GM18511 (cell line): ENCODE measurements at regions not wholly inside any gene's neighbourhood (a gene's known extent, or its start where the extent isn't known, plus 50 kb on each side); places are given as distances from the start of the nearest gene placed in this dataset.

ENCODE experiments used
- ATAC-seq: cut with Tn5 transposase; IDR thresholded peaks from one replicate; pipeline ENCODE4 v1.9.1; 2021; ENCODE audit warnings: mild to moderate bottlenecking, moderate library complexity; ENCODE audit not compliant: unreplicated experiment

DNA sequence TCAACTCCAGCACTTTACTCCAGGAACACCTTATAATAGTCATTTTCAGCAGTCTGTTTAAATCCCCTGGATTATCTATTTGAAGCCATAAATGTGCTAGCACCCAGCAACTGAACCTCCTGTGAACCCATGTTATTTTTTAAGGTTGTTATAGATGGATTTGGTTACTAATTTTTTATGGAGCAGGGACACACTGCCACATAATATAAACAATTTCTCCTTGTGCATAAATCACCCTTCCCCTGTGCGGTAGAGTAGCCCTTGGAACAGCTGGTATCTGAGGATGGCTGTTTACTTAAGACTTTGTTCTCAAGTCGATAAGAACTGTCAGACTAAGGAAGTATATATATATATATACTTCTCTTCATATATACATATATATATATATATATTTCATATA, 367.4 kb downstream of the EPHA4 start:
- no peak for ATAC-seq

DNA sequence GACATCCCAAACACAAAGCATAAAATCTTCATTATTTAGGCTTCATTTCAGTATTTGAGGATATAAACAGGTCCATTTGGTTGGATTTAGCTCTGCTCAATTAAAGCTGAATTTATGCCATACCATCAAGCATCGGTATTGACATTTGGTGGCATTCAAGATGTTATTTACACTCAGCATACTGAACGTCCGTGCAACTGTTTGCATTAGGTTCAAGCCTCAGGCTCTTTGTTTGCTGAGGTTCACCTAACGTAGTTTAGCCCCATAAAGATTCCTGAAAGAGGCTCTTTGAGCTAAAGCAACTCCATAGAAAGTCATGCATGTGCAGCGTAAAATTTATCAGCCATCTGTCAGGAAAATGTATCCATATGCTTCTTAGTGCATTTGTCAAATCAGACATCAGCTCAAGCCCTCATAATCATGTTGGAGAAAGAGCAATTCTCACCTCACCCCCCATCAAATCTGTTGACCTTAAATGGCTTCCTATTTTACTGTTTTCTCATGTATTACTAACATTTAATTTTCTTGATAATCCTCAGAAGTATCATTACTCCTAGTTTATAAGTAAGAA, 366.9 kb downstream of the EPHA4 start:
- no peak for ATAC-seq

DNA sequence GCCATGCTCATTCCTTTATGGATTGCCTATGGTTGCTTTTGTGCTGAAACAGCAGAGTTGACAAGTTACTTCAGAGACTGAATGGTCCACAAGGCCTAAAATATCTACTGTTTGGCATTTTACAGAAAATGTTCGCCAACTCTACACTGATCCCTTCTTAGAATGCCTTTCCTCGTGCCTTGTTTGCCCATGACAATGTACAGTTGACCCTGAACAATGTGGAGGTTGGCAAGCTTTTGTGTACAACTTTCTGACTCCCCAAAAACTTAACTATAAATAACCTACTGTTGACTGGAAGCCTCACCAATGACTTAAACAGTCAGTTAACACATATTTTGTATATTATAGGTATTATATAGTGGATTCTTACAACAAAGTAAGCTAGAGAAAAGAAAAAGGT, 361.4 kb downstream of the EPHA4 start:
- no peak for ATAC-seq

DNA sequence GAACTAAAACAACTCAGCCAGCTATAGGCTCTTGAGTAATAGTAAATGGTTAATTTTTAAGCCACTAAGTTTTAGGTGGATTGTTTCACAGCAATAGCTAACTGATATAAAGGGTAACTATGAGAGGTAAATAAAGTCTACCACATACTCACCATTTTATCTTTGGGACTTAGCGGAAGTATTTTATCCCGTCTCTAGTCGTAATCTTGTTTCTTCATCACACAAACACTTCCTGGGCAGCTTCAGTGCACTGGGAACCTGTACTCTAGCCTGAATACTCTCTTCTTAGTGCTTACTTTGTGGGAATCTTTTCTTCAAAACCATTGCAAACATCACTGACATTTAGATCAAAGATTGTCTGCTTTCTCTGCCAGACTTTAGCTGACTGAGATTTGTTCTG, 360.5 kb downstream of the EPHA4 start:
- ATAC-seq, result no peak

DNA sequence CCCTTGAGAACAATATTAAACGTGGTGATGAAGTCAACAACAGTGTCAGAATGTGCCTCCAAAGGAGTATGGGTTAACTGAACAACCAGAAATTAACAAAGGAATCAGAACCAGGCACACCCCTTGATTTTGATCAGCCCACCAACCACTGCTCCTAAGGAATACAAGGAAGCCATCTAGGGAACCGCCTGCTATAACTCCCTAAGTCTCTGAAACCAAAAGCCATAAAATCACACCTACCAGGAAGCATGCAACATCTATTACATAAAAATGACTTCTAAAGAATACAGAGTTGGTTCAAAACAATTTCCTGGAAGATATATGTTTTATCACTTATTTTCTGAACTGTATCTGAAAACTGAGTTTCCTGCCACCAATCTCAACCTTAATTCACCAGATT, 360.0 kb downstream of the EPHA4 start:
- ATAC-seq, result no peak

DNA sequence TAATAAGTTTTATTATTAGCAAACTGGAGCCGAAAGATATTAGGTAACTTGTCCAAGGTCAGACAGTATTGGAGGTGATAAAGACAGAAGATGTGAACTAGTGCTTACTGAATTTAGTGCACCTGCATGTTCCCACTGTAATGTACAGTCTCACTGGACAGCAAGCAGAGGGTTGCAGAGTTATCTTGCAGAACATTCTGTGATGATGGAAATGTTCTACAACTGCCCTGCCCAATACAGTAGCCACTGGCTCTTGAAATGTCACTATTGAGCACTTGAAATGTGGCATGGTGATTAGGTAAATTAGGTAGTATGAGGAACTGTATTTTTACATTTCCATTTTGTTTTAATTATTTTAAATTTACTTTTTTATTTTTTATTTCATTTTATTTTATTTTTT, 356.6 kb downstream of the EPHA4 start:
- no peak for ATAC-seq

DNA sequence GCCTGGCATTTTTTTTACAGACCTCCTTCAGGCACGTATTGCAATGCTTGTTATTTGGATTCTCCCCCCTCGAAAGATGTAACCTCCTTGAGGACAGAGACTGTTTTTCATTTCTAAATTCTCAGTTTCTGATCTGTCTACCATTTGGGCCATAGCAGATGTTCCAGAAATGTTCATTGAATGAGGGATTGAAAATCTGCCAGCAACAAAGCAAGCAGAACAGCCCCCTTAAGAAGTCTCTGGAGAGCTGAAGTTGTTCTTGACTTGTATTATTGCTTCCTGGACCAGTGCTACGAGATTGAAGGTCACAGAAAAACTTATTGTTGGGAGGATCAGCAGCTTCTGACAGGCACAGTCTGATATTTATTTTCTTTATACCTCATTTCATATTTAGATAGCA, 355.5 kb downstream of the EPHA4 start:
- no peak for ATAC-seq

DNA sequence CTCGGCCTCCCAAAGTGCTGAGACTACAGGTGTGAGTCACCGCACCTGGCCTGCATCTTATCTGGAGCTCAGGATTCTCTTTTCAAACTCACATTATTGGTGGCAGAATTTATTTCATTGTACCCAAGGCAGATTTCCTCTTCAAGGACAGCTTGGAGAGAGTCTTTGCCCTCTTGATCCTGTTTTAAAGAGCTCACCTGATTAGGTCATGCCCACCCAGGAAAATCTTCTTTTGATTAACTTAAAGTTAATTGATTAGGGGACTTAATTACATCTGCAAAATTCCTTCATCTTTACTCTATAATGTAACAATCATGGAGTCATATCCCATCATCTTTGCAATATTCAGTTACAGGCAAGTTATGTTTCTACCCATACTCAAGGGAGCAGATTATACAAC, 346.4 kb downstream of the EPHA4 start:
- no peak for ATAC-seq

DNA sequence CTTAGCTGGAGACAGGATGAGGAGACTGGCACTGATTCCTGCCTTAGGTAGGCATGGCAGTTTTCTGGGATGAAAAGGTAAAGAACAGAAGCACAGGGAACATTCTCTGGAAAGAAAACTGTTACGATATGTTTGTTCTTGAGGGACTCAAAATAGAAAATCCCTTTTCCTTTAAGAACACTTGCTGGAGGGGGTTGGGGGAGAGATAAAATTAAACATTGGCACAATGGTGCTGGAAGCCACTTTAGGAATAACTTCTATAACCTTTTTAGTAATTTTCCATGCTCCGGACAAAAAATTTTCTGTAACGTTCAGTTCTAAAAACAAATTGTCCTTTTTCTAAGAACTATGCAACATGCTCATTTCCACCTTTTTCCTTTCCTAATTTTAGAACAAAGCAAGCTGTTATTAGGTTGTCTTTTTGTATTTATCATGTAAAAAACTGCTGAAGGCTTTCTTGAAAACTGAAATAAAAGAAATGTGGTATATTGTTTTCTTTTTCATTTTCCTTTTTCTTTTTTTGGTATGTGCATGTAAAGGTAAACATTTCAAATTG, 343.8 kb downstream of the EPHA4 start:
- ATAC-seq, result no peak

DNA sequence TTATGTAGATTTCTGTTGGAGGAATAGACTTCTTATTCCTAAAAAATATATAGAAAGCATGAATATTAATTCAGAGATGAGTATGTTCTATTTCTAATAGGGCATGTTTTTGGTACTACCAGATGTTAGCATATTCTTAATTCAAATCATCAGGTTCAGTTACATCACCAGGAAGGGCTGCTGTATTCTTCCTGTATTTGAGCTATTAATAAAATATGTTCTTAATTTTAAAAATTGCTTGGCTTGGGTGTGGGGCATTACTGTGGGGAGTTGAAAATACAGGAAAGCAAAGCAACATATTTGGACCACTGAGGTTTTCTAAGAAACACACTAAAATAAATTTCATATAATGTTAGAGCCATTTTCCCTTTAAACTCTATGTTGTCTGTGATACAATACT, 343.0 kb downstream of the EPHA4 start:
- ATAC-seq, result no peak

DNA sequence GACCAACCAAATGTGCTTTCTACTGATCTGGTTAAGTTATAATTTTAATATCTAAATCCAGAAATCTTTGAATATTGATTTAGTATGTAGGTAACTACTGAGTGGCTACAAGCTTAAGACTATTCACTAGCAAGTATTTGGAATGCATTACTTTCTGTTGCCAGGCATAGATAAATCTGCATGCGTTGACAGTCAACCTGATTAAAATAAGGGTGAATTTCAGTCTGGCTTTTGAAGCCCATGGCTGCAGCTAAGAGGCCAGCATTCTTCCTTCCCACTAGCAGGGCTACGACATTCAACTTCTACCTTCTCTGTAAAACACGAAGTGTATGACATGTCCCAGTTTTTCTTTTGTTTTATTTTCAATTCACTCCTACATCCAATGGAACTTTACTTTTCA, 340.6 kb downstream of the EPHA4 start:
- ATAC-seq, result no peak

DNA sequence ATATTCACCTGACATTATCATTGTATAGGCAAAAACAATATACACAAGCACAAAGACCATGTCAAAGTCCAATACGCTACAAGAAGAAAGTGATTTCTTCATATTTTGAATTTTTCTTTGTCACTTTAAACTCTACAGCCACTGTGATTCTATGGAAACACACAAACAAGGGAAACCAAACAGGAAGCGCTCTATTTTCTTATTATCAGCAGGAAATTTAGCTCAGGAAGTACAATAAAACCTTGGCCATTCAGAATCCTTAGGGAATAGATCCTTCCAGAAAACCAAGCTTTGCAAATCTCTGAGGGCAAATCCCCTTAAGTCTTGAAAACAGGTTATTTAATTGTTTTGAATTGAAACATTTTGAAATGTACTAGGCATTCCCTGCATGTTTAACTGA, 336.2 kb downstream of the EPHA4 start:
- no peak for ATAC-seq

DNA sequence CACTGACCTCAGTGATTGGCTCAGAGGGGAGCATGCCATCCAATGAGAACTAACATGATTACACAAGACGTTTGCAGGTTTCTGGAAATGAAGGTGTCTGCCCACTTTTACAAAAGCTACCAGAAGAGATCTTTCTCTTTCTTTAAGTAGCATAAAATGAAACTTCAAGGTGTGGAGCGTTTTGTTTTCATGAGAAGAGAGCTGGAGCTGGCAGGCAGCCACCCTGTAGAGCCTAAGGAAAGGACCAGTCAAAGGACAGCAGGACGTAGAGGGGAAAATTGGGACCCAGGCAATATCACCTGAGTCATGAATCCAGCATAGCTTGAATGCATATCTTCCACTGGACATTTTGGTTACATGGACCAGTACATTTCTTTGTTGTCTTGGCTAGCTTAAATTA, 331.0 kb downstream of the EPHA4 start:
- no peak for ATAC-seq

DNA sequence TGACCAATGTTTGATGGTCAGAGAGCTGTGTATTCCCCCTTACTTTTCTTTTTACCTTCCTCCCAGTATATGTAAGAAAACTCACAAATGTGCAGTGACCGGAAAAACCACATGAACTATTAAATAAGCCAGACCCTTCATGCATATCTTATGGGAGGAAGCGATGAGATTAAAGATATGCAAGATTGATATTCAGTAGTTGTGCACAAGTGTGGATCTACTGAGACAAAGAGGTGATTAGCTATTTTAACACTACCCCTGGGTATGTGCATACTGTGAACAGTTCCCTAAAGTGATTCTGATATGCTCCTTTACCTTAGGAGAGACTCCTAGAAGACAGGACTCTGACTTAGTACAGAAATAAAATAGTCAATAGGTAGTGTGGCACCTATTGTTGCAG, 328.3 kb downstream of the EPHA4 start:
- ATAC-seq, result no peak

DNA sequence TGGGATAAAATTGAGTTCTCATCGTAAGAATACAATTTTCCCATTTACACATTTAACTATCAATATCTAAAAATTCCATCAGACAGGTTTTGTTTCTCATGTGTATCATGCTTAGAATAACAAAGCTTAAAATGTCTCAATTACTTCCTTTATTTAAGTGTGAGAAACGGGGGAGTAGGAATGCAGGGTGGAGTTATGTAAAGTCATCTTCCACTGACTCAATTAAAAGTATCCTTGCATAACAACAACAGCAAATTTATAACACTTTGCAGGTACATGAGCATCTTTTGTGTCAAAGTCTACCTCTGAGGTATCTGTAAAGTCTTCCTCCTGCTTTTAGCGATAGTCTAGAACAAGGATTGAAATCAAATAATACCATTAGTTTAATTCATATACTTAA, 327.1 kb downstream of the EPHA4 start:
- no peak for ATAC-seq

DNA sequence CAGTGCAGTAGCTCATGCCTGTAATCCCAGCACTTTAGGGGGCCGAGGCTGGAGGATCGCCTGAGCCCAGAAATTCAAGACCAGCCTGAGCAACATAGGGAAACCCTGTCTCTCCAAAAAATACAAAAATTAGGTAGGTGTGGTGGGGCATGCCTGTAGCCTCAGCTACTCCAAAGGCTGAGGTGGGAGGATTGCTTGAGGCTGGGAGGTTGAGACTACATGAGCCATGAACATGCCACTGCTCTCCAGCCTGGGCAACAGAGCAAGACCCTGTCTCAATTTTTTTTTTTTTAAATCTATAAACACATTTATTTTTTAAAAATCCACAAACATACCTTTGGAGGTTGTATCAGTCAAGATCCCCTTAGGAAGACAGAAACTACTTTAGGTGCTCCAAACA, 326.3 kb downstream of the EPHA4 start:
- no peak for ATAC-seq

DNA sequence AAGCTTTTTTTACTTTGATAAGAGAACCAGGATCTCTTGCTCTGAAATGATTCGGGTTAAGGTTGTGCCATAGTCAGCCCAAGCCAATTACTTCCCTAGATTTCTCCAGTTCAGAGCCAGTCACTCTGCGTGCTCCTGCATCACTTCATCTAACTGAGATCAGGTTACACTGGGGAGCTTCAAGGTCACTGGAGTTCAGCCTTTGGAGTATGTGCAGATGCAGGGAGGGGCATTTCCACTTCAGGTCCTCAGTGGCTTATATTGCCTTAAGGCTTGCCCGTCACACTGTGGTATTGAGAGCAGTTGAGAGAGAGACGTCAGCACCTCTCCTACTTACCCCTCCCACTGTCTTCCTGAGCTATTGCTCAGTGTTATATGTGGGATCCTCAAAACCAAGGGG, 317.8 kb downstream of the EPHA4 start:
- no peak for ATAC-seq

DNA sequence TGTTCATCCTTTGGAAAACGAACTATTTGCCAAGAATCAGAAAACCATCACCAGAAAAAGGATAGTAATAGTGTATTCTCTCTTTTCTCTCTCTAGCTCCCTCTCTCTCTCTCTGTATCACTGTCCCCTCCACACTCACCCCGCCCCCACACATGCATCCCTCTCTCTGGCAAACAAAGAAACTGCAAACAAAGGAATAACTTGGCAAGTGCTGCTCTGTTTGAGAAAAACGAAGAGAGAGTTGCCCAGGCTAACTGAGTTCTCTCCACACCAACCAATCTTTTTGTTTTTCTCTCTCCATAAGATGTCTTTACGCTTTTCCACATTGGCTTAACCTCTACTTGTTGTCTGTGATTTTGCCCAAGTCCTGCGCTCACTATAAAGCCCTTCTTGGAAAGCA, 316.2 kb downstream of the EPHA4 start:
- no peak for ATAC-seq

DNA sequence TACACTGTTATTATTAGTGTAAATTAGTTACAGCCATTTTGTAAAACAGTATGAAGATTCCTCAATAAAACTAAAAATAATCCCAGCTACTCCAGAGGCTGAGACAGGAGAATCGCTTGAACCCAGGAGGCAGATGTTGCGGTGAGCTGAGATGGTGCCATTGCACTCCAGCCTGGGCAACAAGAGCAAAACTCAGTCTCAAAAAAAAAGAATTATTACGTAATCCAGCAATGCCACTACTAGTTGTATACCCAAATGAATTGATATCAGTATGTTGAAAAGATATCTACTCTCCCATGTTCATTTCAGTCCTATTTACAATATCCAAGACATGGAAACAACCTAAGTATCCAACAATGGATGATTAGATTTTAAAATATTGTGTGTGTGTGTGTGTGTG, 313.6 kb downstream of the EPHA4 start:
- ATAC-seq, result no peak

DNA sequence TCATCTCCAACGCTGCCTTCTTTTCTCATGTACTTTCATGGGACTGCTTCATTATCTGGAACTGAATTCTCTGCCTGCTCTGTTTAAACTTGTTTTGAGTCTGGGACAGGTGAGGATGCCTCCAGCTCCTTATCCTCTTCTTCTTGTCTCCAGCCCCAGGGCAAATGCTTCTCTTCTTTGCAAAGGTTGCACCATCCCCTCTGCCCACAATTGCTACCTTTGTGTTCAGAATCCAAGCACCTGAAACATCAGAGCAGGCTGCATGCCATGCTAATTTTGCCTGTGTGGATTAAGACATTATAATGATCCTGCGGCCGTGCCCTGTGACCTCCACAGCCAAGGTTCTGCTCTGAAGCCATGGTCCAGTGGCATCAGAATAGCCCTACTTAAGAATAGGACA, 309.5 kb downstream of the EPHA4 start:
- ATAC-seq, result no peak

DNA sequence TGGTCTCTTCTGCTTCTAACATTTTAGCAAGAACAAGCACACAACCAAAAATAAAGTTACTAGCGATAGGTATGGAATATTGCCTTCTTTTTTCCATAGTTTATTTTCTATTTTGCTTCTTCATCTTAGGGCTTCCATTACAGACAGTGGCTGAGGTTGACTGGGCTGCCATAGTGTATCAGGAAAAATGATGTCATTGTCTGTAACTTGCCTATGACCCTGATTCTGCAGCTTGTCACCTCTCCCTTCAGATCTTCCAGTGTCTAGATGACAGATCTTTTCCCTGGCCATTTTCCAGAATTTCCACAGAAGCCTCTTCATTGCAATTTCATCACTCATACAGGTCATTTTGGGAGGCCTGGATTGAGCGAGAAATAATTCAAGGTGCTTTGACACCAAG, 308.5 kb downstream of the EPHA4 start:
- ATAC-seq, result no peak

DNA sequence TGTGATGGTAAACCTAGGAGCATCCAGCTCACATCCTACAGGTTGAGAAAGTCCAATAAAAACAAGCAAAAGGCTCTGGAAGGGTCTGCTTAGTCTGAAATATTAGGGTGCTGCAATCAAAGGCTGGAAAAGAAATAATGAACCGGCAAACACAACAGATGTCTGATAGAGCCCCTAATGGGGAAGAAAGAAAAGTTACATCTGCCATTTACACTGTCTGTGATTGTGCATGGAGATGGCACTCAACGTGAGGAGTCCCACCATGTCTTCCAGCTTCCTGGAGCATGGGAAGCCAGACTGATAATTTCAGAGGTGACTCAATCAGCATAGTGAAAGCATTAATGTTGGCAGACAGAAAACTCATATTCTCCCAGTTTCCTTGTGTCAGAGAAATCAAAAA, 307.8 kb downstream of the EPHA4 start:
- ATAC-seq, result no peak

DNA sequence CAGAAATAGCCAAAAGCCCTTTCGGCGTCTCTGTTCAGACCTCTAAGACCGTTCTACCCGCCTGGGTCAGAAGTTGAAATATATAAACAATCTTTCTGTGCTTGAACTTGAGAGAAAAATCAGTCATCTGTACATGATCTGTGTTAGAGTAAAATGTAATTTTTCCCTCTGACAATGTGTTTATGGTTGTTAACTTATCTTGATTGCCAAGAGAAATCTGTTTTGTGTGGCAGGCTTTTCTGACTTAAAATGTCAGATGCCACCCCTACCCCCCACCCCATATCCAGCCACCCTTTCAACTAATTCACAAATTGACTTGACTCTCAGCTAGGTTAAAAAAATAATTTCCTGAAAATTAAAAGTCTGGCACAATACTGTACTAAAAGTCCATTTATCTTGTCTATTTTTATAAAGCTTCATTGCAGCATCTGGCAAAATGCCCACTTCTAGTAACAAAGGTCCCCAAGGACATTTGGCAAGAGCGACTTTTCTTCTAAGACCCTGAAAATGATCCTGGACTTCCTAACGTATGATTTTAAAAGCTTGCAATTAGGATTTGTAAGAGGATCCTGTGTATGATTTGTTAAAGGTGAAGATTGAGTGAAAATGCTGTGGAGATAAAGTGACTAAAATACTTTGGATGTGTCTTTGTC, 304.2 kb downstream of the EPHA4 start:
- no peak for ATAC-seq
